ENCODE measurements at regions not wholly inside any gene's neighbourhood (a gene's known extent, or its start where the extent isn't known, plus 50 kb on each side); places are given as distances from the start of the nearest gene placed in this dataset.

DNA sequence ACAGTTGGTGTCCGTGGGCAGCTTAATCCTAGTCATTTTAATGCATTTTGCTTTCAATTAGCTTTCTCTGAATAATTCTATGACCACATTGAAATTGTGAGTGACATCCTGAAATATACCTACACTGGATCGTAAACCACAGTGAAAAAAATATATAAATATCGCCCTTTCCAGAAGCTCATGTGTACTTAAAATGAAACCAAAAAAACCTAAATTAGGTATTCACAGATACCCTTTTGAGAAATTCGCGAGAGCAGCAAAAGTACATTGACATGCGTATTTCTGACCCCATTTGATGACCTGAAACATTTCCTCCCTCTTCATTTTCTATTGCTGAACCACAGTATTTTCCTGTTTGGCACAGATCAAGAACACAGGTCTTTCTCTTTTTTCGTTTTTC, 253.8 kb downstream of the LTN1 start:
- TF ChIP-seq, protein P1, sequence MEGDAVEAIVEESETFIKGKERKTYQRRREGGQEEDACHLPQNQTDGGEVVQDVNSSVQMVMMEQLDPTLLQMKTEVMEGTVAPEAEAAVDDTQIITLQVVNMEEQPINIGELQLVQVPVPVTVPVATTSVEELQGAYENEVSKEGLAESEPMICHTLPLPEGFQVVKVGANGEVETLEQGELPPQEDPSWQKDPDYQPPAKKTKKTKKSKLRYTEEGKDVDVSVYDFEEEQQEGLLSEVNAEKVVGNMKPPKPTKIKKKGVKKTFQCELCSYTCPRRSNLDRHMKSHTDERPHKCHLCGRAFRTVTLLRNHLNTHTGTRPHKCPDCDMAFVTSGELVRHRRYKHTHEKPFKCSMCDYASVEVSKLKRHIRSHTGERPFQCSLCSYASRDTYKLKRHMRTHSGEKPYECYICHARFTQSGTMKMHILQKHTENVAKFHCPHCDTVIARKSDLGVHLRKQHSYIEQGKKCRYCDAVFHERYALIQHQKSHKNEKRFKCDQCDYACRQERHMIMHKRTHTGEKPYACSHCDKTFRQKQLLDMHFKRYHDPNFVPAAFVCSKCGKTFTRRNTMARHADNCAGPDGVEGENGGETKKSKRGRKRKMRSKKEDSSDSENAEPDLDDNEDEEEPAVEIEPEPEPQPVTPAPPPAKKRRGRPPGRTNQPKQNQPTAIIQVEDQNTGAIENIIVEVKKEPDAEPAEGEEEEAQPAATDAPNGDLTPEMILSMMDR (IDR thresholded peaks at IDR 0.05) = no peak
- no peaks in the 10 kb centered on the region for H3K36me3 ChIP-seq
- H3K27ac ChIP-seq = no peak overlapping the region
- H3K9me3 ChIP-seq = no peaks in the 10 kb centered on the region
- DNase-seq (ENCODE audit: low spot score in 2 of 2) = no peak
- H3K4me1 ChIP-seq = no peaks in the 10 kb centered on the region
- no peaks in the 10 kb centered on the region for H3K27me3 ChIP-seq
- intact Hi-C loops (cut with DNase I) = loop anchor here (5.0 kb wide), 1 partner anchor 222 kb away; no protein-coding TSS in a partner anchor
- H3K4me3 ChIP-seq = no peak overlapping the region

DNA sequence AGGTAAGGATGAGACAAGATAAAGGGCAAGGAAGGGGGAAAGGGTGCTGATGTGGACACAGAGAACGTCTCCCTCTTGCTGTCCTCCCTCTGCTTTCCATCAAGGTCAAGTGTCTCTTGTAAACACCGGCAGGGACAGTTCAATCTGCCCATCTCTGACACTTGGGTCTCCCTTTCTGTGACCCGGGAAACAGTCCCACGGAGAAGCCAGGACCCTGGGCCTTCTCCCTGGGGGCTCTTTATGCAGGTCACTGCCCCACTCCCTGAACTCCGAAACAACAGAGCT, 254.3 kb downstream of the LTN1 start:
- no peaks in the 10 kb centered on the region for H3K36me3 ChIP-seq
- no peaks in the 10 kb centered on the region for H3K9me3 ChIP-seq
- no peak overlapping the region for H3K4me3 ChIP-seq
- TF ChIP-seq, protein P1 (IDR thresholded peaks at IDR 0.05) = no peak
- no peak for DNase-seq (ENCODE audit: low spot score in 2 of 2)
- H3K4me1 ChIP-seq = no peaks in the 10 kb centered on the region
- intact Hi-C loops (cut with DNase I) = loop anchor here (5.0 kb wide), 1 partner anchor 221 kb away; no protein-coding TSS in a partner anchor
- no peaks in the 10 kb centered on the region for H3K27me3 ChIP-seq
- H3K27ac ChIP-seq = no peak overlapping the region

DNA sequence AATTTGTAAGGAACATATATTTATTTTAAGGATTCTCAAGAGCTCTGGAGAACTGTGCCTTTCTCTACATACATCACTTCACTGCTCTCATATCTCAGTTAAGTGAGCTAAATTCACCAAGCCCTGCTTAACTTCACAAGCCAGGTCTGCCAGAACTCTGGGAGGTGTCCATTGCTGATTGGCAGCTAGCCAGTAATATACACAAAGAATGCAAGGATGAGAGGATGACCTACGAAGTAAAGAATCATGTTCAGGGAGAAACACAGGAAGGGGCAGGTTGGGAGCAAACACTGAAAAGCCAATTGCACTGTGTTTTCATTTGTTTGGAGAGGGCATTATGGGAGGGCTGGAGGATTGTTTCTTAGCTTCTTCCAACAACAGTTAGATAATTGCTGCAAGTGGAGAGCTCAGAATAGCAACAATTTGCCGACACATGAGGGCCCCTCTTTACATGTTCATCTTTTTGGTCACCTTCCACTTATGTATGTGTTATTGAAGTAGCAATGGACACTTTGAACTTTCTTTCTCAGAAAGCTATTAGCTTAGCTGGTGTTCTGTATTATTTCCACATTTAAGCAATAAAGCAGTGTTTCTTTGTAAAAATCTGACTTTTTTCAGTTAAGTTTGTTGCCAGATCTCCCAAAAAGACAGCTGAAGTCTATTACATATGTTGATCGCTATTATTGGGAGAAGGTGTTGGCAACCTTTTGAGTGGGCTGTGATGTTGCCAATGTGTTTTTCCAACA, 254.8 kb downstream of the LTN1 start:
- TF ChIP-seq, protein P1 (IDR thresholded peaks at IDR 0.05) = no peak
- no peak overlapping the region for H3K27ac ChIP-seq
- DNase-seq (ENCODE audit: low spot score in 2 of 2) = no peak
- intact Hi-C loops (cut with DNase I) = loop anchor here (5.0 kb wide), 1 partner anchor 221 kb away; no protein-coding TSS in a partner anchor
- no peak overlapping the region for H3K4me3 ChIP-seq
- H3K9me3 ChIP-seq = no peaks in the 10 kb centered on the region
- H3K36me3 ChIP-seq = no peaks in the 10 kb centered on the region
- no peaks in the 10 kb centered on the region for H3K4me1 ChIP-seq
- no peaks in the 10 kb centered on the region for H3K27me3 ChIP-seq

DNA sequence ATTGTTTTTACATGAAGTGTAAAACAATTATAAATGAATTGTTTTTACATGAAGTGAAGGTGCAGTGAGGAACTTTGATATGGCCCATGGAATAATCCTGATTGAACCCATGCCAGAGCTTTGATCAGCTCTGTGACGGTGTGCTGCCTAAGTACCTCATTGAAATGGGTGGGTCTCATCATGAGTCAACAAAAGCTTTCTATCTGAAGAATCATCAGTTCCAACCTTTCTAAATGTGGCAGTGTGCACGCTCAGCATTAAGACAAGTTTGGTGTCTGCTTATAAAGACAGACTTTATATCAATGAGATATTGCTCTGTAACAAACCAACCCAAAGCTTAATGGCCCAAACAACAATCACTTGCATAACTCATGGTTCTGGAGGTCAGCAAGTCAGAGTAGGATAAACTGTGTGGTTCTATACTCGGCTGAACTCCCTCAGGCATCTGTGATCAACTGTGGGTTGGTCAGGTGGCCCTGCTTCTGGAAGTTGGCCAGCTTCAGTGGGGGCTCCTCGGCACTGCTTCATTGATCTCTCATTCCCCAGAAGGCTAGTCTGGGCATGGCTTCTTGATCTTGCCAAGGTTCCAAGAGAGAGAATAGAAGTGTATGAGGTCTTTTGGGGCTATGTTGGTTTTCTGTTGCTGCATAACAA, 258.0 kb downstream of the LTN1 start:
- Histone ChIP-seq H3K27ac (no peak overlapping the region), H3K4me3 (no peak overlapping the region), H3K4me1 (no peaks in the 10 kb centered on the region), H3K9me3 (no peaks in the 10 kb centered on the region), H3K36me3 (no peaks in the 10 kb centered on the region), H3K27me3 (no peaks in the 10 kb centered on the region)
- TF ChIP-seq, protein P1 (IDR thresholded peaks at IDR 0.05) = no peak
- intact Hi-C loops (cut with DNase I) = loop anchor here (5.0 kb wide), 1 partner anchor 217 kb away; no protein-coding TSS in a partner anchor
- DNase-seq (ENCODE audit: low spot score in 2 of 2) = no peak

DNA sequence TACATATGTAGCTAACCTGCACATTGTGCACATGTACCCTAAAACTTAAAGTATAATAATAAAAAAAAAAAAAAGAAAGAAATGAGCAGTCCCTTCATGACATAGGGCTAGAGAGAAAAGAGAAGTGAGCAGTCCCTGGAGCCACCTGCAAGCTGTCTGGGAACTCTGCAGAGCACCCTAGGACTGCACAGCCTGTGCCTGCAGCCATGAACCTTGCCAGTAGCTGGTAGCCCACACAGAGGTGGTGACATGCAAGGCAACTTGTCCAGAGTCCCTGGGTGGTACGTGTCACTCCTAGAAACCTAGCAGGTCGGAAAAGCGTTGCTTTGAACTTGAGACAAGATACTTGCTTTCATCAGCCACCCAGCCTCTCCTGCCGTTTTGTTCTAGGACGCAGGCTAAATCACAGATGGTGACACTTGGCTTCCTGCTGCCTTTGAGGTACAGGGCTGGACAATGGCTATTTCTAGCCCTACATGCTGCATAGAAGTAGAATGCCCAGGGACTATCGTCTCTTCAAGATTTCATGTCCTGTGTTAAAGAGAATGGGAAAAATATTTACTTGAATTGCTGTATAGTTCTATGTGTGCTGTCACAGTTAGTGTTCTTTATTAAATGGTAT, 260.9 kb downstream of the LTN1 start:
- Histone ChIP-seq H3K36me3 (no peaks in the 10 kb centered on the region), H3K27me3 (no peaks in the 10 kb centered on the region), H3K9me3 (no peaks in the 10 kb centered on the region), H3K4me1 (no peaks in the 10 kb centered on the region), H3K27ac (no peak overlapping the region), H3K4me3 (no peak overlapping the region)
- TF ChIP-seq, protein P1 (IDR thresholded peaks at IDR 0.05) = no peak
- DNase-seq (ENCODE audit: low spot score in 2 of 2) = no peak
- intact Hi-C loops (cut with DNase I) = no loop called here
